ENCODE measurements at regions not wholly inside any gene's neighbourhood (a gene's known extent, or its start where the extent isn't known, plus 50 kb on each side); places are given as distances from the start of the nearest gene placed in this dataset.

DNA sequence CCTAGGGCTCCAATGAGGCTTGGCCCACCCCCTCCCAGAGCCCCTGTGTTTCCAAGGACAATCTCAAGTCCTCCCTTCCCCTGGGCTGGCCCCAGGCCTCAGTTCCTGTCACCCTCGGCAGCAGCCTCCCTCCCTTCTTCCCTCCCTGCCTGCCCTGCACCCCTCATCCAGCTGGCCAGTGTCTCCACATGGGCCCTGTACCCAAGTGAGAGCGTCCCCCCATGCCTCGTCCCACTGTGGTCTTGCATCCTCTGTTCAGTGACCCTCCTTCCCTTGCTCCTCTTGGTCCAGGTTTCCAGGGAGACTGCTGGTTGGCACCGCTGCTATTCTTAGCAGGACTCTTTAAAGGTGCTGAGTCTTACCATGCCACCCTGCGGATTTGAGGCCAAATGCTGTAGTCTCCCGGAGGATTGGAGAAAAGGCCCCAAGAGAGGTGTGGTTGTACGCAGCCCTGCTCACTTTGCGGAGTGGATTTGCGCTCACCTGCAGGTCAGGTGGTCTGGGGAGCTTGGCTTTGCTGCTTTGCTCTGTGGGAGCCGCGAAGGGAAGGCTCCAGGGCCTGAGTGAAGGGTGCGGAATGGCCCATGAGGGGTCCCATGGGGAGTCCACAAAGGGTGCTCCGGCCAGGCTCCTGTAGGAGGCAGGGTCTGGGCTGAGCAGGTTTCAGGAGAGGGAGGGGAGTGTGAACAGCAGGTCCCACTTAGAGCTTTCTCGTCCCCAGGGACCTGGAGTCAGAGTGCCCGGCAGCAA is 519.2 kb downstream of the TCERG1L start:
- ATAC-seq = no peak
- Histone ChIP-seq H3K36me3 (no peaks in the 10 kb centered on the region), H3K4me1 (no peaks in the 10 kb centered on the region), H3K9me3 (no peaks in the 10 kb centered on the region), H3K4me3 (no peak overlapping the region), H3K27me3 (peaks cover 0 to 31% (median 11%) of the 10 kb centered on the region in 7 donors), H3K27ac (no peak overlapping the region)
- DNase-seq = no peak
- no peak for TF ChIP-seq CTCF (IDR thresholded peaks at IDR 0.05)
- 83 to 88% methylated on average over 15 of the region's 15 CpGs for WGBS, 2 donors
- intact Hi-C loops (cut with DNase I) = no loop called here

- WGBS, 2 donors = 71 to 78% methylated on average over 11 of the region's 11 CpGs
- H3K4me1 ChIP-seq = no peaks in the 10 kb centered on the region
- no peak for ATAC-seq
- H3K27me3 ChIP-seq = peaks cover 0 to 32% (median 11%) of the 10 kb centered on the region in 7 donors
- no peak overlapping the region for H3K4me3 ChIP-seq
- intact Hi-C loops (cut with DNase I) = no loop called here
- TF ChIP-seq CTCF (IDR thresholded peaks at IDR 0.05) = no peak
- H3K27ac ChIP-seq = no peak overlapping the region
- DNase-seq = no peak
- no peaks in the 10 kb centered on the region for H3K36me3 ChIP-seq
- H3K9me3 ChIP-seq = no peaks in the 10 kb centered on the region
Observed at GRCh38 chr10:130795819-130796218, 515.7 kb downstream of the TCERG1L start.

GRCh38 chr10:130799532-130799931 is 512.0 kb downstream of the TCERG1L start:
- no peak for TF ChIP-seq CTCF (IDR thresholded peaks at IDR 0.05)
- Histone ChIP-seq H3K4me1 (no peaks in the 10 kb centered on the region), H3K9me3 (peaks cover 0 to 4% (median 0%) of the 10 kb centered on the region in 11 donors), H3K27ac (no peak overlapping the region), H3K27me3 (peaks cover 0 to 18% (median 5%) of the 10 kb centered on the region in 7 donors), H3K4me3 (no peak overlapping the region), H3K36me3 (no peaks in the 10 kb centered on the region)
- no peak for DNase-seq
- intact Hi-C loops (cut with DNase I) = no loop called here
- 79 to 82% methylated on average over 6 of the region's 6 CpGs for WGBS, 2 donors
- no peak for ATAC-seq

GRCh38 chr10:130800281-130800680 is 511.2 kb downstream of the TCERG1L start:
- H3K4me1 ChIP-seq = no peaks in the 10 kb centered on the region
- TF ChIP-seq CTCF (IDR thresholded peaks at IDR 0.05) = no peak
- H3K27me3 ChIP-seq = peaks cover 0 to 17% (median 5%) of the 10 kb centered on the region in 7 donors
- no peak overlapping the region for H3K27ac ChIP-seq
- H3K4me3 ChIP-seq = no peak overlapping the region
- intact Hi-C loops (cut with DNase I) = no loop called here
- peaks cover 0 to 4% (median 0%) of the 10 kb centered on the region in 11 donors for H3K9me3 ChIP-seq
- DNase-seq = no peak
- no peaks in the 10 kb centered on the region for H3K36me3 ChIP-seq
- ATAC-seq = no peak
- WGBS, 2 donors = 86 to 89% methylated on average over 12 of the region's 12 CpGs
